Kidney (tissue), 13 donors: ENCODE measurements at regions not wholly inside any gene's neighbourhood (a gene's known extent, or its start where the extent isn't known, plus 50 kb on each side); places are given as distances from the start of the nearest gene placed in this dataset.

ENCODE experiments used
- DNase-seq, 5 donors: peaks; one replicate each; pipeline ENCODE4 v3.0.0-alpha.2; 2013 to 2020
- FAIRE-seq: peaks from 2 replicates; lab custom pipeline; 2012; peaks lifted over from hg19 to GRCh38; lab: Jason Lieb, UNC
- H3K27ac ChIP-seq, 2 donors: one replicate each; pipeline ENCODE4 v1.7.0; 2013; ENCODE audit warnings: low read depth in 2 of 2, low read length in 2 of 2, inconsistent platforms in 1 of 2
- H3K27me3 ChIP-seq: one replicate; pipeline ENCODE4 v1.7.1; 2013; ENCODE audit warnings: low read length, inconsistent platforms; ENCODE audit not compliant: control insufficient read depth, insufficient read depth
- H3K36me3 ChIP-seq, 3 donors: one replicate each; pipeline versions ENCODE4 v1.7.0 to v1.7.1; 2013; ENCODE audit warnings: low read length in 3 of 3, control low read depth in 1 of 3, inconsistent platforms in 1 of 3; ENCODE audit not compliant: insufficient read depth in 3 of 3, control insufficient read depth in 2 of 3
- H3K4me1 ChIP-seq, 3 donors: one replicate each; pipeline versions ENCODE4 v1.7.0 to v1.7.1; 2013; ENCODE audit warnings: low read length in 3 of 3, inconsistent platforms in 1 of 3, low read depth in 1 of 3; ENCODE audit not compliant: control insufficient read depth in 2 of 3, insufficient read depth in 2 of 3
- H3K4me3 ChIP-seq, 3 donors: one replicate each; pipeline versions ENCODE4 v1.7.0 to v1.8.1; 2013; ENCODE audit warnings: low read length in 3 of 3, control low read depth in 1 of 3, inconsistent platforms in 1 of 3
- H3K9ac ChIP-seq, 3 donors: one replicate each; pipeline versions ENCODE4 v1.7.0 to v1.7.1; 2013; ENCODE audit warnings: low read length in 3 of 3, control low read depth in 1 of 3, inconsistent platforms in 1 of 3
- H3K9me3 ChIP-seq, 3 donors: one replicate each; pipeline versions ENCODE4 v1.7.0 to v1.7.1; 2013; ENCODE audit warnings: low read length in 3 of 3, control low read depth in 1 of 3, inconsistent platforms in 1 of 3; ENCODE audit not compliant: control insufficient read depth in 2 of 3, insufficient read depth in 1 of 3
- intact Hi-C: fragments of 100-400 bp; cut with DNase I; formaldehyde crosslinking; loops from one replicate; pipeline ENCODE4 v1.11.1; 2022
- TF ChIP-seq, protein P1 (sequence below): IDR thresholded peaks from 3 replicates; pipeline ENCODE4 v1.5.1; 2012; ENCODE audit warnings: mild to moderate bottlenecking, moderate library complexity, borderline replicate concordance; ENCODE audit not compliant: insufficient read depth; ENCODE audit errors: extremely low read depth
- donor health status: control.
- donor health status: control.
- donor health status: control.
- donor health status: control.
- donor health status: control.
- donor health status: DM: yes; HTN: yes; CAD: no.
- donor health status: Normal renal cell carcinoma (clear cell type).

GRCh38 chr12:3961591-3961990 lies 88.4 kb upstream of the PARP11 start:
- Histone ChIP-seq H3K4me1 (no peaks in the 10 kb centered on the region), H3K27me3 (no peaks in the 10 kb centered on the region), H3K9me3 (no peaks in the 10 kb centered on the region), H3K4me3 (no peak overlapping the region), H3K36me3 (no peaks in the 10 kb centered on the region), H3K27ac (no peak overlapping the region), H3K9ac (no peak overlapping the region)
- TF ChIP-seq, protein P1, sequence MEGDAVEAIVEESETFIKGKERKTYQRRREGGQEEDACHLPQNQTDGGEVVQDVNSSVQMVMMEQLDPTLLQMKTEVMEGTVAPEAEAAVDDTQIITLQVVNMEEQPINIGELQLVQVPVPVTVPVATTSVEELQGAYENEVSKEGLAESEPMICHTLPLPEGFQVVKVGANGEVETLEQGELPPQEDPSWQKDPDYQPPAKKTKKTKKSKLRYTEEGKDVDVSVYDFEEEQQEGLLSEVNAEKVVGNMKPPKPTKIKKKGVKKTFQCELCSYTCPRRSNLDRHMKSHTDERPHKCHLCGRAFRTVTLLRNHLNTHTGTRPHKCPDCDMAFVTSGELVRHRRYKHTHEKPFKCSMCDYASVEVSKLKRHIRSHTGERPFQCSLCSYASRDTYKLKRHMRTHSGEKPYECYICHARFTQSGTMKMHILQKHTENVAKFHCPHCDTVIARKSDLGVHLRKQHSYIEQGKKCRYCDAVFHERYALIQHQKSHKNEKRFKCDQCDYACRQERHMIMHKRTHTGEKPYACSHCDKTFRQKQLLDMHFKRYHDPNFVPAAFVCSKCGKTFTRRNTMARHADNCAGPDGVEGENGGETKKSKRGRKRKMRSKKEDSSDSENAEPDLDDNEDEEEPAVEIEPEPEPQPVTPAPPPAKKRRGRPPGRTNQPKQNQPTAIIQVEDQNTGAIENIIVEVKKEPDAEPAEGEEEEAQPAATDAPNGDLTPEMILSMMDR = no peak
- FAIRE-seq = no peak
- intact Hi-C loops = loop anchor here (10.0 kb wide), 1 partner anchor 533 kb away; no protein-coding TSS in a partner anchor
- DNase-seq = peak in 1 of 5 donors; percentile 35

DNA sequence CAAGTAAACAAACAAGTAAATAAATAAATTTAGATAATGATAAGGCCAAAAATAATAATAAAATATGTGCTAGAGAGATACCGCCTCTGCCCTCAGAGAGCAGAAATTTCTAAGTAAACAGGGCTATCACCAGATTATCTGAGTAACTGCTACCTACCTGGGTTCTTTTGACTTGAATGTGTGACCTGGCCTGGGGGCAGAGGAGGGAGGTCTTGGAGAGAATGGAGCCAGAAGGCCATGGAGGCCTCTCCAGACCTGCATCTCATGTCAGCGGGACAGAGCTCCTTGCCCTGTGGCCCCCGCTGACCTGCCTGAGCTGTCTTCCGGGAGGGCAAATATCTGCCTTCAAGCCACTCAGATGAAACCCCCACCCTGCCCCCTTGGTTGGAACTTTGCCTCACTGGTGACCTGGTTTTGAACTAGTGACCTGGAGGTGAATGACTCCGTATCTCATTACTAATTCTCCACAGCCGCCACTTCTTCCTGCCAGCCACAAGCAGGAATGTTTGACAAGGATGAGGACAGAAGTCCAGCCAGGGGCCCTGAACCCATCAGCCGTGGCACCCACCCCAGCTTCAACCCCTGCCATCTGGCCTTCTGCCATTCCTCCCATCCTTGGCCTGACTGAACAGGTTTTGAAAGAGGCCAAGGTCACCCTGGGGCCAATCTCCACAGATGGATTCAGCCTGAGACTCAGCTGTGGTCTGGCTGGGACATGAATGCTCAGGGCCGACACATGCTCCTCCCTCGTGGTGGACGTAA lies 86.8 kb upstream of the PARP11 start:
- no peaks in the 10 kb centered on the region for H3K36me3 ChIP-seq
- DNase-seq = no peak
- no peak overlapping the region for H3K9ac ChIP-seq
- H3K27me3 ChIP-seq = no peaks in the 10 kb centered on the region
- H3K4me1 ChIP-seq = no peaks in the 10 kb centered on the region
- no peak overlapping the region for H3K4me3 ChIP-seq
- FAIRE-seq = no peak
- TF ChIP-seq, protein P1 = no peak
- H3K27ac ChIP-seq = no peak overlapping the region
- intact Hi-C loops = loop anchor here (10.0 kb wide), 1 partner anchor 535 kb away; no protein-coding TSS in a partner anchor
- H3K9me3 ChIP-seq = no peaks in the 10 kb centered on the region

DNA sequence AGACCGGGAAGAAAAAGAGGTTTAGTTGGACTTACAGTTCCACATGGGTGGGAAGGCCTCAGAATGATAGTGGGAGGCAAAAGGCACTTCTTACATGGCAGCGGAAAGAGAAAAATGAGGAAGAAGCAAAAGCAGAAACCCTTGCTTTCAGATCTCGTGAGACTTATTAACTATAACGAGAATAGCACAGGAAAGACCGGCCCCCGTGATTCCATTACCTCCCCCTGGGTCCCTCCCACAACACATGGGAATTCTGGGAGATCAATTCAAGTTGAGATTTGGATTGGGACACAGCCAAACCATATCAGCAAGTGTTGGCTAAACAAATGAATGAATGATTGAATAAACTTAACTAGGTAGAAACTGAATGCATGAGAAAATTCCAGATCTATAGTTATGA lies 85.3 kb upstream of the PARP11 start:
- no peaks in the 10 kb centered on the region for H3K9me3 ChIP-seq
- FAIRE-seq (no peak), DNase-seq (no peak)
- no peak overlapping the region for H3K4me3 ChIP-seq
- no peaks in the 10 kb centered on the region for H3K4me1 ChIP-seq
- H3K9ac ChIP-seq = no peak overlapping the region
- H3K36me3 ChIP-seq = no peaks in the 10 kb centered on the region
- no peak overlapping the region for H3K27ac ChIP-seq
- no peaks in the 10 kb centered on the region for H3K27me3 ChIP-seq
- TF ChIP-seq, protein P1 = no peak
- intact Hi-C loops = no loop called here
